Vagina (tissue), 2 donors: ENCODE measurements at regions not wholly inside any gene's neighbourhood (a gene's known extent, or its start where the extent isn't known, plus 50 kb on each side); places are given as distances from the start of the nearest gene placed in this dataset.

Experiments used
- DNase-seq, 2 donors: peaks; one replicate each; pipeline ENCODE4 v3.0.0-alpha.2; 2017; ENCODE audit errors: extremely low spot score in 2 of 2
- H3K27ac ChIP-seq: fragments of 200-600 bp; sonication (generic); one replicate; pipeline ENCODE4 v1.5.1; 2019
- H3K27me3 ChIP-seq: fragments of 200-600 bp; sonication (generic); one replicate; pipeline ENCODE4 v1.5.1; 2019
- H3K36me3 ChIP-seq, 2 donors: fragments of 200-600 bp; sonication (generic); one replicate each; pipeline ENCODE4 v1.5.1; 2017 to 2019
- H3K4me1 ChIP-seq: fragments of 200-600 bp; sonication (generic); one replicate; pipeline ENCODE4 v1.5.1; 2019
- H3K4me3 ChIP-seq, 2 donors: fragments of 200-600 bp; sonication (generic); 1 replicate in 1 of 2; 2 replicates in 1 of 2; pipeline ENCODE4 v1.5.1; 2016 to 2019
- H3K9me3 ChIP-seq: fragments of 200-600 bp; sonication (generic); one replicate; pipeline ENCODE4 v1.5.1; 2019
- POLR2A ChIP-seq, 2 donors: fragments of 450-650 bp; IDR thresholded peaks; one replicate each; pipeline ENCODE4 v1.6.1; 2017; ENCODE audit warnings: antibody characterized with exemption in 2 of 2, mild to moderate bottlenecking in 2 of 2, moderate library complexity in 2 of 2
- POLR2AphosphoS5 ChIP-seq, 2 donors: sonication (generic); formaldehyde crosslinking; IDR thresholded peaks; one replicate each; pipeline ENCODE4 v1.9.0; 2017; ENCODE audit warnings: antibody characterized with exemption in 2 of 2, mild to moderate bottlenecking in 2 of 2, low read depth in 1 of 2; ENCODE audit not compliant: insufficient read depth in 1 of 2
- intact Hi-C: fragments of 100-400 bp; cut with DNase I; formaldehyde crosslinking; loops from one replicate; pipeline ENCODE4 v1.15.1; 2023
- TF ChIP-seq, protein P1 (sequence below), 3 experiments: fragments of 450-650 bp in 2 of 3; fragments of 200-600 bp in 1 of 3; sonication (generic) in 1 of 3; IDR thresholded peaks; one replicate each; pipeline ENCODE4 v1.5.1; 2017 to 2019; ENCODE audit warnings: antibody characterized with exemption in 3 of 3, mild to moderate bottlenecking in 2 of 3, moderate library complexity in 2 of 3

DNA sequence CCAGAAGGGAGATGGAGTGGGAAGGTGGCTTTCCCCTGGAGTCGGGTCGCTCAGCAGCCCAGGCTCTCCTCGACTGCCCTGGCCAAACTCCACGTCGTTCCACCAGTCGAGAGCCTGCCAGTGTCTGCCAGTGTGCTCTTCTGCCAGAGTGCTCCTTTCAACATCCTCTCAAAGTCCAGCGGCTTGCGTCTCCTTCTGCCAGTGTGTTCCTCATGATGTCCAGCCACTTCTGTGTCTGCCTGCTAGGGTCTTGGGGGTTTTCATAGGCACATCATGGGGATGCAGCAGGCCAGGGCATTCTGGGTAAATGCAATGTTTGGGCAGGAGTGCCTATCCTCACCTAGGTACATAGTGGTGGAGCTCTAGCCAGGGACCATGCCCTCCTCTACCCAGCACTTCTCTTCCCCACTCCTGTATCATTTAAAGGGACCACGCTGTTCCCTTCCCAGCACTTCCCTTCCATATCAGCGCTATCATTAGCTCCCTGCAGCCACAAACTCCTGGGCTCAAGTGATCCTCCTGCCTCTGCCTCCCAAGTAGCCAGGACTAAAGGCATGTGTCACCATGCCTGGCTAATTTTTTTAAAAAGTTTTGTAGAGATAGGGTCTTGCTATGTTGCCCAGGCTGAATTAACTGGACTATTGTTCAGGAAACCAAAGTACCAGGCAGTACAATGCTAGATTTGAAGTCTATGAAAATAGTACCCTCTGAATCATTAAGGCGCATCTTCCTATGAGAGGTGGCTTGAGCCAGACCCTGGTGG, 62.9 kb upstream of the CLDN5 start:
- no peaks in the 10 kb centered on the region for H3K36me3 ChIP-seq
- no peak for DNase-seq
- no peak overlapping the region for H3K4me3 ChIP-seq
- no peaks in the 10 kb centered on the region for H3K27me3 ChIP-seq
- H3K4me1 ChIP-seq = no peaks in the 10 kb centered on the region
- no peaks in the 10 kb centered on the region for H3K9me3 ChIP-seq
- intact Hi-C loops = no loop called here
- H3K27ac ChIP-seq = no peak overlapping the region
- TF ChIP-seq POLR2AphosphoS5 (IDR thresholded peaks at IDR 0.05; ENCODE audit: insufficient read depth in 1 of 2, low read depth in 1 of 2) = no peak

DNA sequence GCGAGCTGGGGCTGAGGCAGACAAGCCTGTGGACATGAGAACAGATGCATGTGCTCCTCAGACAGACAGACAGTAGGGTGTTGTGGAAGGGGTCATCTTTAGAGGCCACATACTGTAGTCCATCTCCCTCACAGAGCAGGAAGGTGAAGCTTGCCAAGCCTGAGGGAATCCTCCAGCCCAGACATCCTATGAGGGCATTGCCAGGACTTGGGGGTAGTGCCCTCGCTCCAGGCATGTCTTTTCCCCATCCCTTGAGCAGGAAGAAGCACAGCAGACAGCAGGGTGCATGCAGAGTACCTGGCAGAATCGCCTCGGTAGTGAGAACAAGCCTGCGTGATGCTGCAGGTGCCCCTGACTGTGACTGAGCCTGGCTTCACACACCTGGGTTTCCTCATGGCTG, 66.5 kb upstream of the CLDN5 start:
- intact Hi-C loops = no loop called here
- no peaks in the 10 kb centered on the region for H3K27me3 ChIP-seq
- DNase-seq = no peak
- no peaks in the 10 kb centered on the region for H3K36me3 ChIP-seq
- H3K4me1 ChIP-seq = no peaks in the 10 kb centered on the region
- no peaks in the 10 kb centered on the region for H3K9me3 ChIP-seq
- no peak overlapping the region for H3K27ac ChIP-seq
- TF ChIP-seq POLR2AphosphoS5 (IDR thresholded peaks at IDR 0.05; ENCODE audit: insufficient read depth in 1 of 2, low read depth in 1 of 2) (no peak), POLR2A (IDR thresholded peaks at IDR 0.05) (no peak)
- TF ChIP-seq, protein P1, sequence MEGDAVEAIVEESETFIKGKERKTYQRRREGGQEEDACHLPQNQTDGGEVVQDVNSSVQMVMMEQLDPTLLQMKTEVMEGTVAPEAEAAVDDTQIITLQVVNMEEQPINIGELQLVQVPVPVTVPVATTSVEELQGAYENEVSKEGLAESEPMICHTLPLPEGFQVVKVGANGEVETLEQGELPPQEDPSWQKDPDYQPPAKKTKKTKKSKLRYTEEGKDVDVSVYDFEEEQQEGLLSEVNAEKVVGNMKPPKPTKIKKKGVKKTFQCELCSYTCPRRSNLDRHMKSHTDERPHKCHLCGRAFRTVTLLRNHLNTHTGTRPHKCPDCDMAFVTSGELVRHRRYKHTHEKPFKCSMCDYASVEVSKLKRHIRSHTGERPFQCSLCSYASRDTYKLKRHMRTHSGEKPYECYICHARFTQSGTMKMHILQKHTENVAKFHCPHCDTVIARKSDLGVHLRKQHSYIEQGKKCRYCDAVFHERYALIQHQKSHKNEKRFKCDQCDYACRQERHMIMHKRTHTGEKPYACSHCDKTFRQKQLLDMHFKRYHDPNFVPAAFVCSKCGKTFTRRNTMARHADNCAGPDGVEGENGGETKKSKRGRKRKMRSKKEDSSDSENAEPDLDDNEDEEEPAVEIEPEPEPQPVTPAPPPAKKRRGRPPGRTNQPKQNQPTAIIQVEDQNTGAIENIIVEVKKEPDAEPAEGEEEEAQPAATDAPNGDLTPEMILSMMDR (IDR thresholded peaks at IDR 0.05) = no peak
- no peak overlapping the region for H3K4me3 ChIP-seq

DNA sequence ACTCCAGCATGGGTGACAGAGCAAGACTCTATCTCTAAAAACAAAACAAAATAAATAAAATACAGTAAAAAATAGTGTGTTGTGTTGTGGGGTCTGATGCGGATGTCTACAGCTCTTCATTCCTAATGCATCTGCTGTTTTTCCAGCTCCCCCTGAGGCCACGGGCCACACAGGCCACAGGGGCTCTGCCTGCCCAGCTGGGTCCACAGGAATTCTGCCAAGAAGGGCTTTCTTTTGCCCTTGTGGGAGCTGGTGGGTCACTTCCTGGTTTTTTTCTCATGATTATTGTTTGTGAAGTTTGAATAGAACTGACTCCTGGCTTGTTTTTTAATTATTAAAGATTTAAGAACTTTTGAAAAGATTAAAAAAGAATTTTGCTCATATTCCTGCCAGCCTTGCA, 67.4 kb upstream of the CLDN5 start:
- no peak overlapping the region for H3K27ac ChIP-seq
- no peaks in the 10 kb centered on the region for H3K4me1 ChIP-seq
- intact Hi-C loops = no loop called here

GRCh38 chr22:19592464-19592863, 68.3 kb upstream of the CLDN5 start:
- Histone ChIP-seq H3K4me1 (no peaks in the 10 kb centered on the region), H3K27ac (no peak overlapping the region), H3K9me3 (no peaks in the 10 kb centered on the region), H3K4me3 (no peak overlapping the region), H3K27me3 (no peaks in the 10 kb centered on the region), H3K36me3 (no peaks in the 10 kb centered on the region)
- no peak for DNase-seq
- intact Hi-C loops = no loop called here
- TF ChIP-seq POLR2A (IDR thresholded peaks at IDR 0.05) (no peak), POLR2AphosphoS5 (IDR thresholded peaks at IDR 0.05; ENCODE audit: insufficient read depth in 1 of 2, low read depth in 1 of 2) (no peak)
- TF ChIP-seq, protein P1 (IDR thresholded peaks at IDR 0.05) = no peak

More for the DNA sequence above, 67.4 kb upstream of the CLDN5 start:
- Histone ChIP-seq H3K27me3 (no peaks in the 10 kb centered on the region), H3K4me3 (no peak overlapping the region), H3K36me3 (no peaks in the 10 kb centered on the region), H3K9me3 (no peaks in the 10 kb centered on the region)
- no peak for DNase-seq
- no peak for TF ChIP-seq POLR2AphosphoS5 (IDR thresholded peaks at IDR 0.05; ENCODE audit: insufficient read depth in 1 of 2, low read depth in 1 of 2)
- TF ChIP-seq, protein P1 (IDR thresholded peaks at IDR 0.05) = no peak
- TF ChIP-seq POLR2A (IDR thresholded peaks at IDR 0.05) = no peak

- Histone ChIP-seq H3K9me3 (no peaks in the 10 kb centered on the region), H3K4me1 (peaks cover 8% of the 10 kb centered on the region)
- intact Hi-C loops = no loop called here
Observed at GRCh38 chr22:19593991-19594569, 69.9 kb upstream of the CLDN5 start.

More at GRCh38 chr22:19593991-19594569, 69.9 kb upstream of the CLDN5 start:
- Histone ChIP-seq H3K27me3 (no peaks in the 10 kb centered on the region), H3K4me3 (no peak overlapping the region), H3K27ac (no peak overlapping the region), H3K36me3 (no peaks in the 10 kb centered on the region)
- TF ChIP-seq, protein P1 (IDR thresholded peaks at IDR 0.05) = no peak
- no peak for TF ChIP-seq POLR2AphosphoS5 (IDR thresholded peaks at IDR 0.05; ENCODE audit: insufficient read depth in 1 of 2, low read depth in 1 of 2)
- no peak for TF ChIP-seq POLR2A (IDR thresholded peaks at IDR 0.05)
- no peak for DNase-seq
